Fibroblast of lung (primary cell): ENCODE measurements at regions not wholly inside any gene's neighbourhood (a gene's known extent, or its start where the extent isn't known, plus 50 kb on each side); places are given as distances from the start of the nearest gene placed in this dataset.
A peak's percentile ranks its signal among the peaks of the same experiment; 100 is the strongest.

ENCODE experiments used
- DNase-seq, 2 donors: peaks; one replicate each; pipeline versions ENCODE4 v3.0.0 to v3.0.0-alpha.2; 2010; ENCODE audit warnings: low read depth in 2 of 2
- H2AFZ ChIP-seq: 2 replicates; pipeline ENCODE4 v1.5.1; 2012; ENCODE audit warnings: low read length, control low read depth, inconsistent platforms
- H3K27ac ChIP-seq: 2 replicates; pipeline ENCODE4 v1.5.1; 2011; ENCODE audit warnings: low read length, control low read depth; ENCODE audit not compliant: insufficient read depth
- H3K27me3 ChIP-seq: 2 replicates; pipeline ENCODE4 v1.5.1; 2011; ENCODE audit warnings: mild to moderate bottlenecking, low read length; ENCODE audit not compliant: control insufficient read depth, insufficient read depth
- H3K36me3 ChIP-seq: 2 replicates; pipeline ENCODE4 v1.5.1; 2011; ENCODE audit warnings: low read length; ENCODE audit not compliant: control insufficient read depth, insufficient read depth
- H3K4me1 ChIP-seq: 2 replicates; pipeline ENCODE4 v1.5.1; 2011; ENCODE audit warnings: low read length; ENCODE audit not compliant: control insufficient read depth, insufficient read depth; ENCODE audit errors: extremely low read depth
- H3K4me2 ChIP-seq: 2 replicates; pipeline ENCODE4 v1.5.1; 2011; ENCODE audit warnings: low read length, control low read depth; ENCODE audit not compliant: insufficient read depth; ENCODE audit errors: extremely low read depth
- H3K4me3 ChIP-seq, 4 experiments: fragments of 200-600 bp in 1 of 4; sonication (generic) in 1 of 4; replicated peaks in 1 of 4; 2 replicates each; pipeline ENCODE4 v1.5.1; 2011 to 2016; ENCODE audit warnings: low read length in 4 of 4, low read depth in 3 of 4, mild to moderate bottlenecking in 3 of 4, control low read depth in 2 of 4, inconsistent platforms in 1 of 4, mixed read lengths in 1 of 4; ENCODE audit not compliant: insufficient read depth in 1 of 4; ENCODE audit errors: control extremely low read depth in 1 of 4
- H3K79me2 ChIP-seq: 2 replicates; pipeline ENCODE4 v1.5.1; 2012; ENCODE audit warnings: mild to moderate bottlenecking, low read length, inconsistent platforms; ENCODE audit not compliant: control insufficient read depth, insufficient read depth
- H3K9ac ChIP-seq: 2 replicates; pipeline ENCODE4 v1.5.1; 2011; ENCODE audit warnings: mild to moderate bottlenecking, low read length, control low read depth; ENCODE audit not compliant: insufficient read depth
- H3K9me3 ChIP-seq: 2 replicates; pipeline ENCODE4 v1.5.1; 2012; ENCODE audit warnings: low read depth, low read length; ENCODE audit not compliant: control insufficient read depth, insufficient read depth
- H4K20me1 ChIP-seq: 2 replicates; pipeline ENCODE4 v1.5.1; 2011; ENCODE audit warnings: low read length; ENCODE audit not compliant: control insufficient read depth, insufficient read depth; ENCODE audit errors: extremely low read depth
- CTCF ChIP-seq, 2 donors: IDR thresholded peaks in 1 of 2; conservative IDR thresholded peaks in 1 of 2; 1 replicate in 1 of 2; 2 replicates in 1 of 2; pipeline ENCODE4 v1.5.1; 2011 to 2012; ENCODE audit warnings: low read length in 2 of 2, control low read depth in 1 of 2, inconsistent platforms in 1 of 2, low read depth in 1 of 2, mild to moderate bottlenecking in 1 of 2
- EZH2 ChIP-seq: IDR thresholded peaks from 2 replicates; pipeline ENCODE4 v1.5.1; 2012; ENCODE audit warnings: low read length, control low read depth, mild to moderate bottlenecking; ENCODE audit errors: missing control alignments

DNA sequence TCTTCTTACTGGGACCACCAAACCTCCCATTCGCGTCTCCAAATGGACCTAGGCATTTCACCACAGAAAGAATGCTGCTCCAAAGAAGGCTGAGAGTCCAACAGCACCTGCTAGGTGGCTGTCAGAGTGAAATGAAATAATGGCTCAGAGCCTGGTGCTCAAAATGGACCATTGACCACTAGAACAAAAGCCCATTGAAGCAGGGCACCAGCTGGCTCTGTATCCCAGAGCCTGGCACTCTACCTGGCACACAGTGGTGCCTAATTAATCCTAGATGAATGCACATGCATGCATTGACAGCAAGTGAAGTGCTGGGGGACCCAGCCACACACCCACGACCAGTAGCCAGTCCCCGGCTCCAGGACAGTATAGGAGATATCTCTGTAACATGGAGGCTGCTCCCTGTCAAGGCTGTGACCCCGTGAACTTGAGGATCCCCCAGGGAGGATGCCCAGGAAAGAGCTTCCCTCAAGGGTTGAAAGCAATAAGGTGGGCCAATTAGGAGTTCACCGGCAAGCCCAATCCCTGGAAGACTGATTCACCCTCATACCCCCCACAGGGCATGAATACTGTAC lies 261.3 kb downstream of the TNS1 start:
- H2AFZ ChIP-seq: no peak overlapping the region
- H3K27me3 ChIP-seq: no peaks in the 10 kb centered on the region
- H3K4me2 ChIP-seq: no peak overlapping the region
- no peak for DNase-seq
- H4K20me1 ChIP-seq: no peaks in the 10 kb centered on the region
- H3K79me2 ChIP-seq: no peaks in the 10 kb centered on the region
- no peaks in the 10 kb centered on the region for H3K36me3 ChIP-seq
- no peak overlapping the region for H3K27ac ChIP-seq
- TF ChIP-seq EZH2 (no peak), CTCF (conservative IDR thresholded peaks at IDR 0.05 in 1 of 2, IDR thresholded peaks at IDR 0.05 in 1 of 2; ENCODE audit: low read depth in 1 of 2, low read length in 2 of 2) (no peak)
- H3K4me1 ChIP-seq: no peaks in the 10 kb centered on the region
- no peak overlapping the region for H3K9ac ChIP-seq
- no peaks in the 10 kb centered on the region for H3K9me3 ChIP-seq
- no peak overlapping the region for H3K4me3 ChIP-seq

DNA sequence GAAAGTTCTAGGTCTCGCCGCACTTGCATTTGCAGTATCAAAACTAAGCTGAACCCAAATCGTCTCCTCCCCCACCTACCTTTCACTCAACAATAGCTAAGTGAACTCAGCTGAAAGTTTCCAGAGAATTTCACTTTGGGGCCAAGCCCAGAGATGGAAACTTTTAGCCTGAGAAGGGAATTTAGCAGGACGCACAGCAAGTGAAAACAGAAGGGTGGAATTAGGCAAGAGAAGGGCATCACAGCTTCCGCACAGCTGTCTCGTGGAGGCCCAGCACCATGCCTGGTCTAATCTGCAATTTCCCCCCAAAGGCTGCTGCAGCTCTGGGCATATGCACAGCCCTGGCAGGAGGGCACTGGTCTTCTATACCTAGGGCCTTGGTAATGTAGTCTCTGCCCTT lies 262.0 kb downstream of the TNS1 start:
- TF ChIP-seq CTCF (conservative IDR thresholded peaks at IDR 0.05 in 1 of 2, IDR thresholded peaks at IDR 0.05 in 1 of 2; ENCODE audit: low read depth in 1 of 2, low read length in 2 of 2): no peak
- no peak for TF ChIP-seq EZH2
- H3K27ac ChIP-seq: no peak overlapping the region
- no peak overlapping the region for H3K9ac ChIP-seq
- H3K4me3 ChIP-seq: no peak overlapping the region
- no peak overlapping the region for H2AFZ ChIP-seq
- no peak for DNase-seq
- H3K9me3 ChIP-seq: no peaks in the 10 kb centered on the region
- H3K27me3 ChIP-seq: no peaks in the 10 kb centered on the region
- no peak overlapping the region for H3K4me2 ChIP-seq
- H3K4me1 ChIP-seq: no peaks in the 10 kb centered on the region
- H3K79me2 ChIP-seq: no peaks in the 10 kb centered on the region
- no peaks in the 10 kb centered on the region for H3K36me3 ChIP-seq
- no peaks in the 10 kb centered on the region for H4K20me1 ChIP-seq

DNA sequence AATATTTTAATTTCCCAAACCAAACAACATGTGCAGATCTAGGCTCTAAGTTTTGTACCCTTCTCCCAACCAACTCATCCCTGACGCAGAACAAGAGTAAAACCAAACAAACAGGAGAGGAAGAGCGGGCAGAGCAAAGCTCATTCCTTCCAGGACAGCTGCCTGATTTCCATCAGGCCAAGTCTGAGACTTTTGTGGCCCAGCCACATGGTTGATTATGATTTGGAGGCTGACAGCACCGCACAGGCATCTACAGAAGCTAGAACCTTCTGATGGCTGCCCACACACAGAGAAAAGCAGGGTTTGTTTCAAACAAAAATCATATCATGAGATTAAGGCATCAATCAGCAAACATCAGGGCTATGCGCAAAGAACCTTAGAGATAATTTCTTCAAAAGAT lies 262.6 kb downstream of the TNS1 start:
- Histone ChIP-seq H3K4me2 (no peak overlapping the region), H3K4me1 (no peaks in the 10 kb centered on the region), H2AFZ (no peak overlapping the region), H3K9ac (no peak overlapping the region), H3K4me3 (no peak overlapping the region), H3K27me3 (no peaks in the 10 kb centered on the region), H3K36me3 (no peaks in the 10 kb centered on the region), H3K9me3 (no peaks in the 10 kb centered on the region), H3K79me2 (no peaks in the 10 kb centered on the region), H3K27ac (no peak overlapping the region), H4K20me1 (no peaks in the 10 kb centered on the region)
- TF ChIP-seq CTCF (conservative IDR thresholded peaks at IDR 0.05 in 1 of 2, IDR thresholded peaks at IDR 0.05 in 1 of 2; ENCODE audit: low read depth in 1 of 2, low read length in 2 of 2) (no peak), EZH2 (no peak)
- peak in 1 of 2 donors; percentile 36 for DNase-seq
